Testis (tissue), 2 donors: ENCODE measurements at regions not wholly inside any gene's neighbourhood (a gene's known extent, or its start where the extent isn't known, plus 50 kb on each side); places are given as distances from the start of the nearest gene placed in this dataset.

Source experiments
- CTCF ChIP-seq, 3 experiments: fragments of 450-650 bp in 2 of 3; fragments of 200-600 bp in 1 of 3; sonication (generic) in 1 of 3; IDR thresholded peaks; one replicate each; pipeline ENCODE4 v1.5.1; 2016 to 2019; ENCODE audit warnings: antibody characterized with exemption in 3 of 3, mild to moderate bottlenecking in 2 of 3, moderate library complexity in 1 of 3
- POLR2A ChIP-seq: fragments of 450-650 bp; IDR thresholded peaks from one replicate; pipeline ENCODE4 v1.6.1; 2017; ENCODE audit warnings: antibody characterized with exemption, mild to moderate bottlenecking, moderate library complexity

- no peak for TF ChIP-seq CTCF (IDR thresholded peaks at IDR 0.05)
- no peak for TF ChIP-seq POLR2A
These were observed 545.5 kb downstream of the TCERG1L start for GRCh38 chr10:130766071-130766470.
